GM21381 (cell line): ENCODE measurements at regions not wholly inside any gene's neighbourhood (a gene's known extent, or its start where the extent isn't known, plus 50 kb on each side); places are given as distances from the start of the nearest gene placed in this dataset.
"Not testable (repeated sequence)": the region's sequence is repeated elsewhere in the genome, so short reads cannot be mapped to it uniquely, and the experiment has no call there.

Experiments used
- ATAC-seq: cut with Tn5 transposase; IDR thresholded peaks from one replicate; pipeline ENCODE4 v1.9.1; 2021; ENCODE audit warnings: mild to moderate bottlenecking, moderate library complexity; ENCODE audit not compliant: unreplicated experiment

DNA sequence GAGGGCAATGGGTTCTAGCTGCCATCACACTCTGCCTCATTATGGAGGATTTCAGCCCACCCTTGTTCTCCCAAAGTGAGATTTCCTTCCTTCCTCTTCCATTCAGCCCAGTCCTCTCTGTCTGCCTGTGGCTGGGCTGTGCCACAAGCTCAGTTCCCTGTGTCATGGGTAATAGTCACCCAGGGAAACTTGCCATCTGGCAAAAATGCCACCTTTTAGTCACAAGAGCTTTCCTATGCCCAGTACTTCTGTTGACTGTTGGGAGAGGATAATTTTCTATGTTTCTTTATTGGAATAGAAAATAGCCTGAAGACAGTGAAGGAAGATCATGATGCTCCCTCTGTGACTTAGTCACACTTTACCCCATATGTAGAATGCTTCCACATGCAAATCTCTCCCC lies 71.4 kb downstream of the TLR4 start:
- no peak for ATAC-seq

DNA sequence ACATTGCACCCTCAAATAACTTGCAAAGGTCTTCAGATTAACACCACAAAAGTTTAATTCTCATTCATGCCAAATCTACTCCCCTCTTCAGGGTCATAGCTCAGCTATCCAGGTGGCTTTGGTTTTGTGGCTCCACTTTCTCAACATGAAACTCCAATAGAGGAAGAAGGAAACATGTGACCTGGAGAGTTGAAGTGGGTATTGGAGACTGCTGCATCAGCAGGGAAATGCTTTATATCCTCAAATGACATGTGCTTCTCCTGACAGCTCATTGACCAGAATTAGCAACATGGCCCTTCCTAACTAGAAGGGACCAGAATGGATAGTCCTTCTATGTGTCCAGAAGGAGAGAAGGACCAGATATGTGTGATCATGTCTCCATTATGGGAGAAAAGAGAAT lies 73.6 kb downstream of the TLR4 start:
- peak; percentile 69 for ATAC-seq

GRCh38 chr9:117779760-117780159 lies 75.6 kb downstream of the TLR4 start:
- ATAC-seq, result no peak

- peak; percentile 71 for ATAC-seq
Measured at GRCh38 chr9:117782931-117783788, 79.0 kb downstream of the TLR4 start.

GRCh38 chr9:117783828-117784227 lies 79.6 kb downstream of the TLR4 start:
- ATAC-seq, result peak; percentile 80

GRCh38 chr9:117784996-117785395 lies 80.8 kb downstream of the TLR4 start:
- no peak for ATAC-seq

DNA sequence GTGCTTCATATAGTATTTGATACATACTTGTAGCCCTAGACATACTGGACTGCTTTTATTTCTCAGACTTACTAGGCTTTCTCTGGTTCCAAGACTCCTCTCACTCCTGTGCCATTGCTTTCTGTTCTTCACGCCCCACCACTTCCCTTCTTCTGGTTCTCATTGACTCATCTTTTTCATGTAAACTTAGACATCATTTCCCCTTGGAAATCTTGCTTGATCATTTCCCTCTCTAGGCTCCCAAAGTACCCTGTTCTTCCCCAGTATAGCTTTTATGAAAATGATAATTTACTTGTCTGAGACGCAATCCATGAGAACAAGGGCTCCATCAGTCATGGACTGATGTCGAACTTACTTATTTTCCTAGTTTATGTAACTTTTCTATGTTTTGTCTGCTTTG lies 83.5 kb downstream of the TLR4 start:
- no peak for ATAC-seq

DNA sequence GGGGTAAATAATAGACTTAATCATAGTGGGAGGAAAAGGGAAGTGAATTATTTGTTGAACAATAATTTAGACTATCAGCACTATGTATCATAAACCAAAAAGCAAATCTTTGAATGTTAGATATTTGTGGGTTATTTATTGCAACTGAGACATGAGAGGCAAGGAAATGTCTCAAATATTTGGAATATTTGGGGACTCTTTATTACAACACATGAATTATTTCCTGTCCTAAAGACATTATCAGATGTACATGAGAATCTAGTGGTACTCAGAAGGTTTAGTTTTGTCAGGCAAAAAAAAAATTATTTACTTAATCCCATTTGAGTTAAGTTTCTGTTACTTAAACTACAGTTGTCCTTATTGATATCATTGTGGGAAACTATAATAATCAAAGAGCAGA lies 91.1 kb downstream of the TLR4 start:
- no peak for ATAC-seq

DNA sequence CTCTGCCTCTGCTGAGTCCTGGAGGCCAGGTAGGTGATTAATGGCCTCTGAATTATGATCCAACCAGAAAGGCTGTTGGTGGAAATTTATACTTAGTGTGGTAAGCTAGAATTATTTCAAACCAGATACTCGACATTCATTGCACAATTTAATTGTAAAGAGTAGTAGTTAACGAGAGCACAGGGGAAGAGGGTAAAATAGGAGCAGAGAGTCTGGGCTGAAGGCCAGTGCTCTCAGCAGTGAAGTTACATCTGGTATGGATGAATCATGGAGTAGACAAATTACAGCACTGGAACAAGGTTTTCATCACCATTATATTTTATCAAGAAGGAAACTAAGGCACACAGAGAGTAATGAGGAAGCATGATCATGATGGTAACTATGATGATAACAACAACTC lies 92.5 kb downstream of the TLR4 start:
- no peak for ATAC-seq

GRCh38 chr9:117800389-117800788 lies 96.2 kb downstream of the TLR4 start:
- ATAC-seq, result no peak

DNA sequence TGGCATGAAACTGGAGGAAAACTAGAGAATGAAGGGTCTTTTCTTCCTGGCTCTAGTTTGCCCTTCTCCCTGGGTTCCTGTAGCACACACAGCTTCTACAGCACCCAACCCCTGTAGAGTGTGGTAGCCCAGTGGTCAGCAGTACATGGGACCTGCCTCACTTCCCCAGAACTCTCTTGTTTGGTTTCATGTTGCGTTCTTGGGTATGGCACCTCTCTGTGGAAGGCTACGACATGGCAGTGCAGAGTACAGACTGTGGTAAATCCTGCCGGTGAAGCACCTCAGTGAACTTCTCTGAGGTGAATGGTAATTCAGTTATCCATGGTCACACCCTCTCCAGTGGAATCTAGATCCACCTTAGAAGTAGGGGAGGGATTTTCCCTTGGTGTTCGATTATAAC lies 105.5 kb downstream of the TLR4 start:
- ATAC-seq, result no peak

DNA sequence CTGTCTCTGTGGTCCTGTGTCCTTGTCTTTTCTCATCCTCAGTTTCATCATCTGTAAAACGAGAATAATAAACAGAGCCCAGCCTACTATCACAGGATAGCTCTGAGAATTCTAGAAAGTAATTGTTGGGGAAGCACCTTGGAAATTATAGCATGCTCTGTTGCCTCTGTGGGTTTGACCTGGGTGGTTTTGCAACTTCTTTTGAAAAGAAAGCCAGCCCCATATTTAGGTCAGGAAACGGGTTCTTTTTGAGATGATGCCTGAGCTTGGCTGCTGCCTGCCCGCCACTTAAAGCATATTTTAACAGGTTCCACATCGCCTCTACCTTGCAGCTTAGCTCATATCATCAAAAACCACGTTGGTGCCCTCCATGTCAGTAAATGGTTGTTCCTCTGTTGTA lies 111.1 kb downstream of the TLR4 start:
- ATAC-seq, result peak; percentile 68

DNA sequence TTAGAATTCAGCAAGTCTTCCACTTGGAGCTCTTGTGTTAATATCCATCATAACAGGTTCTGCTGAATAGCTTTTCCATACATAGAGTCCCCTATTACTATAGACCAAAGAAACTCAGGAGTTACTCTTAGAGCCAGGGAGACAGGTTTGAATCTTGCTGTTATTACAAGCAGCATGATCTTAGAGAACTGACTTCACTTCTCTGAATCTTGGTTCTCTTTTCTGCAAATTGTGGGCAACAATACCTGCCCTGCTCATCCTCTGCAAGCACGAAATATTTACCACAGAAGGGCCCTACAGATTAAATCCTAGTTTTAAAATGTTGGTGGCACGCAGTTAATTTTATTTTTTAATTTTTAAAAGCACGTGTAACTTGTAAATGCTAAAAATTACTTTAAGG lies 111.7 kb downstream of the TLR4 start:
- no peak for ATAC-seq

- ATAC-seq, result no peak
Measured at GRCh38 chr9:117821954-117822353, 117.8 kb downstream of the TLR4 start.

DNA sequence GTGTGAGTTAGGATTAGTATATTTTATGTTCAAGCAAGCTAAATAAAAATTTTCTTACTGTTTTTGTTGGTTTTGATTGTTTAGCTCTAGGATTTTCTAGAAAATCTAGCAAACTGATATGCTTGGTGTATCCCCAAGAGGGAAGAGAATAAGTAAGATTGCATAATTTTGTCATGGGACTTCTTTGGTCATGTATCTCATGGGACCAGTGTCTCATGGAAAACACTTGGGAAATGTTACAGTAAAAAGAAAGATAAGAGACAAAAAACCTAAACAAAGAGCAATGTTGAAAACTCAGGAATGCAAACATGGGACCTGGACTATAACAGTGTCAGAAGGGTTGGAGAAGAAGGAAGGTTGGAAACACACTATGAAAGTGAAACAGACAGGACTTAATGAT lies 119.4 kb downstream of the TLR4 start:
- no peak for ATAC-seq

DNA sequence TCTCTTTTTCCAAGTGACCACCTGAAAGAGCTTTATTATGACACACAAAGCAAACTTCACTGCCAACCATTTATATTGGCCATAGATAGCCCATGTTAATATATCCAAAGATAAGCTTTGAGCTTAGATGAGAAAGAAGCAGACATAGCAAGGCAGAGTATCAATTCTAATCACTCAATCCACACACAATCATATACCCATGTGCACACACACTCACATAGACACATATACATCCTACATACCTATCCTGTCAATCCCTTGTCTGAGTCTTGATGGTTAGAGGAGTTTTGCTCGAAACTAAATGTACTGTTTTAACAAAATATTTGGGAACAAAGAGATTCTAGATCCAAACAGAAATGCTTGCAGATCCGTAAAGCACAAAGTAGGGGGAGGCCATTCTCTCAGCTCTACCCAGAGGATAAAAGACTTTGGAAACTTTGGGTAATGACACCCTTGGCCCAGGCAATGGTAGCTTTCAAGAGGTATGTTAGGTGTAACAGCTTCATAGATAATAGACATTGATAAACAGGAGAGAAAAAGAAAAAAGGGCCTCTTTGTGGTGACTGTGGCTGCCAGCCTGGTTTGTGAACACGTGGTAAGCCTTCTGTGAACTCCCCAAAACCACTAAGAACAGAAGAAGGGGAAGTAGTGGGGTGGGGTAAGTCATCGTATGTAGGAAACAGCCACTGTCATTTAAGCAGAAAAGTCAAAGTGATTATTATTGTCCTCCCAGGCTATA lies 121.6 kb downstream of the TLR4 start:
- ATAC-seq, result peak; percentile 99

GRCh38 chr9:117826837-117827236 lies 122.6 kb downstream of the TLR4 start:
- ATAC-seq, result no peak

- no peak for ATAC-seq
Measured at GRCh38 chr9:117827456-117827855, 123.3 kb downstream of the TLR4 start.

DNA sequence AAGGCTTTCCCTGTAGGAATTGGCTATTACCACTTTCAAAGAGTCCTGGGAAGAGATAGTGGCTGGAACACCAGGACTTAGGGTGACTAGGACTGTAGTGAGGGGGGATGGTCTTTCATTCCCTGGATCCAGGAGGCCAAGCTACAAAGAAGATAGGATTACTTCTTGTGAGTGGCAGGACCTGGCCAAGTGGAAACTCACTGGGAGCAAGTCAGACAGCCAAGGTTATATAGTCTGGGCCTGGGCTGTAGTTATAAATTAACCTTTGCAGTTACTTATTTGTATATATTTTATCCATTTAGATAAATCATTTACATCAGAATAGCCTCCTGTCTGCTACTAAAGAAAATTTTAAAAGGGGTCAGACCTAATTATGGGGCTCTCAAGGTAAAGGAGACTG lies 124.3 kb downstream of the TLR4 start:
- ATAC-seq, result no peak

- ATAC-seq, result peak; percentile 80
Measured at GRCh38 chr9:117835798-117836197, 131.6 kb downstream of the TLR4 start.

DNA sequence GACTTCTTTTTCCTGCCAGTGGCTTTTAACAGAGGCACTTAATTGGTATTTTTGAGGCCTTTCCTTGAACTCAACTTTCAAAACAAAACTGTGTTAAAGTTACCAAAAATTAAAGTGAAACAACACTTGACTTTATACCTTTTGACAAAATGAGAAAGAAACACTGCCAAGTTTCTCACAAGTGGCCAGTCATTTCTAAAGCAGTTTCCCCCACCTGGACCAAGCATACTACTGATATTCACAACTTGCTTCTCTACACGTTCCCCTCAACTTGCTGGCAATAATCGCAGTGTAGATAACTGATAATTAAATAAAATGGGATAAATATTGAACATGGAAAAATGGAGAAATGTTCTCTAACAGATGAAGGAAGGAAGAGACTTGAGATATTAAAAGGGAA lies 135.7 kb downstream of the TLR4 start:
- no peak for ATAC-seq

DNA sequence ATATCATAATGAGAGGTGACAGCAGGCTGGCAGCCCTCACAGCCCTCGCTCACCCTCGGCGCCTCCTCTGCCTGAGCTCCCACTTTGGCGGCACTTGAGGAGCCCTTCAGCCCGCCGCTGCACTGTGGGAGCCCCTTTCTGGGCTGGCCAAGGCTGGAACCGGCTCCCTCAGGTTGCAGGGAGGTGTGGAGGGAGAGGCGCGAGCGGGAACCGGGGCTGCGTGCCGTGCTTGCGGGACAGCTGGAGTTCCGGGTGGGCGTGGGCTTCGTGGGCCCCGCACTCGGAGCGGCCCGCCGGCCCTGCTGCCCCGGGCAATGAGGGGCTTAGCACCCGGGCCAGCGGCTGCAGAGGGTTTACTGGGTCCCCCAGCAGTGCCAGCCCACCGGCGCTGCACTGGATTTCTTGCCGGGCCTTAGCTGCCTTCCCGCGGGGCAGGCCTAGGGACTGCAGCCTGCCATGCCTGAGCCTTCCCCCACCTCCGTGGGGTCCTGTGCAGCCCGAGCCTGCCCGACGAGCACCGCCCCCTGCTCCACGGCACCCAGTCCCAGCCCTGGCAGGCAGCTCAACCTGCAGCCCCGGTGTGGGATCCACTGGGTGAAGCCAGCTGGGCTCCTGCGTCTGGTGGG lies 147.7 kb downstream of the TLR4 start:
- not testable (repeated sequence) for ATAC-seq
